ENCODE measurements at regions not wholly inside any gene's neighbourhood (a gene's known extent, or its start where the extent isn't known, plus 50 kb on each side); places are given as distances from the start of the nearest gene placed in this dataset.

DNA sequence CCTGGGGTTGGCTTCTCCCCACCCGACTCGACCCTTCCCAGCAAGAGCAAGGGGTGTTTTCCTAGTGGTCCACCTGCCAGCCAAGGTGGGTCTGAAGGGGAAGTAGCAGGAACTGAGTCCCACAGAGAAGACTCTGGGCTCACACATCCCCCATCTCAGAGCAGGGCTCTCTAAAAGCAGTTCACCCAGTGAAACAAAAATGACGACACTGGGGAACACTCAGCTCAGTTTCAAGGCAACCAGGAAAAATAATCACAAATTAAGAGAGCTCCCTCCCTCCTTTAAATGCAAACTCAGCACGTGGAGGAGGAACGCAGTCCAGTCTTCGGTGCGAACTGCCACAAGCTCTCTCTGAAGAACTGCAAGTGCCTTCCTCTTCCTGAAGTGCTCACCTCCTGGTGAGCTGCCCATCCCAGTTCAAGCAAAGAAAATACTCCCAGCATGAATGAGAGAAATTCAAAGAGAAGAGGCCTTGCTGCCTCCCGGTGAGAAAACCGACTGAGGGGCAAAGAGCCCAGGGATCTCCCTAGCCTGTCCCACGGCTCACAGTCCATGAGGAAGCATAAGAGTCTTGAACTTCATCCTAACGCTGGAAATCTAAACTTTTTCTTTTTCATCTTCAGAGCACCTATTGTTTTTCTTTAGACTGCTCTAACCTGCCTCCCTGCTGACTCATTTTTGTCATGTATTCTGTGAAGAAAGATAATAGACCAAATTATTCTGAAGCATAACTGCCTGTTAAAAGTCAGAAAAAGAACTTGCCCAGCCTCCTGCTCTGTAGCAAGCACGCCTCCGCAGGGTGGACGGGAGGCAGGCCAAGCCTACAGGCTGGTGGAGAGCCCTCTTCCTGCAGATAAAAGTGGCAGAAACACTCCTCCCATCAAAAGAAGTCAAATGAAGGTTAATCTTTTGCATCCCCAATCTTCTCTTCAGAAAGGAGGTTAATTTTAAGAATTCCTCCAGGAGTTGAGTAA, 281.4 kb downstream of the HHIPL2 start:
- H3K79me2 ChIP-seq (ENCODE audit: control insufficient read depth, low read length), result no peaks in the 10 kb centered on the region
- H3K4me1 ChIP-seq (ENCODE audit: control insufficient read depth, low read length), result no peaks in the 10 kb centered on the region
- no peaks in the 10 kb centered on the region for H3F3A ChIP-seq (ENCODE audit: control insufficient read depth, insufficient read depth)
- H4K20me1 ChIP-seq (ENCODE audit: control insufficient read depth, insufficient read depth, low read depth, low read length), result no peaks in the 10 kb centered on the region
- H3K9me2 ChIP-seq (replicated peaks; ENCODE audit: control insufficient read depth, low read length), result no peaks in the 10 kb centered on the region
- TF ChIP-seq, protein P1, sequence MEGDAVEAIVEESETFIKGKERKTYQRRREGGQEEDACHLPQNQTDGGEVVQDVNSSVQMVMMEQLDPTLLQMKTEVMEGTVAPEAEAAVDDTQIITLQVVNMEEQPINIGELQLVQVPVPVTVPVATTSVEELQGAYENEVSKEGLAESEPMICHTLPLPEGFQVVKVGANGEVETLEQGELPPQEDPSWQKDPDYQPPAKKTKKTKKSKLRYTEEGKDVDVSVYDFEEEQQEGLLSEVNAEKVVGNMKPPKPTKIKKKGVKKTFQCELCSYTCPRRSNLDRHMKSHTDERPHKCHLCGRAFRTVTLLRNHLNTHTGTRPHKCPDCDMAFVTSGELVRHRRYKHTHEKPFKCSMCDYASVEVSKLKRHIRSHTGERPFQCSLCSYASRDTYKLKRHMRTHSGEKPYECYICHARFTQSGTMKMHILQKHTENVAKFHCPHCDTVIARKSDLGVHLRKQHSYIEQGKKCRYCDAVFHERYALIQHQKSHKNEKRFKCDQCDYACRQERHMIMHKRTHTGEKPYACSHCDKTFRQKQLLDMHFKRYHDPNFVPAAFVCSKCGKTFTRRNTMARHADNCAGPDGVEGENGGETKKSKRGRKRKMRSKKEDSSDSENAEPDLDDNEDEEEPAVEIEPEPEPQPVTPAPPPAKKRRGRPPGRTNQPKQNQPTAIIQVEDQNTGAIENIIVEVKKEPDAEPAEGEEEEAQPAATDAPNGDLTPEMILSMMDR (IDR thresholded peaks at IDR 0.05; ENCODE audit: low read depth, low read length, poor library complexity, severe bottlenecking), result no peak
- TF ChIP-seq EZH2phosphoT487 (IDR thresholded peaks at IDR 0.05; ENCODE audit: borderline replicate concordance, low read length), result no peak
- no peaks in the 10 kb centered on the region for H3K27me3 ChIP-seq (ENCODE audit: control insufficient read depth, low read length)
- H3K4me2 ChIP-seq (ENCODE audit: low read length), result no peak overlapping the region
- H3K9me3 ChIP-seq (ENCODE audit: control insufficient read depth, insufficient read depth, low read length), result no peaks in the 10 kb centered on the region
- H3K4me3 ChIP-seq (ENCODE audit: low read length), result no peak overlapping the region
- no peaks in the 10 kb centered on the region for H3K36me3 ChIP-seq (ENCODE audit: control insufficient read depth, low read length)
- no peak overlapping the region for H3K27ac ChIP-seq (ENCODE audit: low read depth, low read length)

DNA sequence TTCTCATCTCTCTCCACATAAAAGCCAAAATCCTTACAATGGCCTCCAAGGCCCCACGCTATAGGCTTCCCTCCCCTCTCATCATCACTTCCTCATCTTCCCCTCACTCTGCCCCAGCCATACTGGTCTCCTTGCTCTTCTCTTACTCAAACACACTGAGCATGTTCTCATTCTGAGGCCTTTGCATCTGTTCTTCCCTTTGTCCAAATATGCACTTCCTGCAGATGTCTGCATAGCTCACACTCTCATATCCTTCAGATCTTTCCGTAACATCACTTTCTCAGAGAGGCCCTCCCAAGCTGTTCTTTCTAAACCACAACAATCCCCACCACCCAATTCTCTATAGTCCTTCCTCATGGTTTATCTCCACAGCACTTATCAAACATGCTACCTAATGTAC, 284.1 kb downstream of the HHIPL2 start:
- Histone ChIP-seq H3K4me1 (ENCODE audit: control insufficient read depth, low read length) (no peaks in the 10 kb centered on the region), H3K79me2 (ENCODE audit: control insufficient read depth, low read length) (no peaks in the 10 kb centered on the region), H3K9me3 (ENCODE audit: control insufficient read depth, insufficient read depth, low read length) (no peaks in the 10 kb centered on the region), H3K9me2 (replicated peaks; ENCODE audit: control insufficient read depth, low read length) (no peaks in the 10 kb centered on the region), H3K4me2 (ENCODE audit: low read length) (no peak overlapping the region), H3K27me3 (ENCODE audit: control insufficient read depth, low read length) (no peaks in the 10 kb centered on the region), H3K27ac (ENCODE audit: low read depth, low read length) (no peak overlapping the region), H3K36me3 (ENCODE audit: control insufficient read depth, low read length) (no peaks in the 10 kb centered on the region), H4K20me1 (ENCODE audit: control insufficient read depth, insufficient read depth, low read depth, low read length) (no peaks in the 10 kb centered on the region), H3K4me3 (ENCODE audit: low read length) (no peak overlapping the region), H3F3A (ENCODE audit: control insufficient read depth, insufficient read depth) (no peaks in the 10 kb centered on the region)
- TF ChIP-seq, protein P1 (IDR thresholded peaks at IDR 0.05; ENCODE audit: low read depth, low read length, poor library complexity, severe bottlenecking), result no peak
- TF ChIP-seq EZH2phosphoT487 (IDR thresholded peaks at IDR 0.05; ENCODE audit: borderline replicate concordance, low read length), result no peak

DNA sequence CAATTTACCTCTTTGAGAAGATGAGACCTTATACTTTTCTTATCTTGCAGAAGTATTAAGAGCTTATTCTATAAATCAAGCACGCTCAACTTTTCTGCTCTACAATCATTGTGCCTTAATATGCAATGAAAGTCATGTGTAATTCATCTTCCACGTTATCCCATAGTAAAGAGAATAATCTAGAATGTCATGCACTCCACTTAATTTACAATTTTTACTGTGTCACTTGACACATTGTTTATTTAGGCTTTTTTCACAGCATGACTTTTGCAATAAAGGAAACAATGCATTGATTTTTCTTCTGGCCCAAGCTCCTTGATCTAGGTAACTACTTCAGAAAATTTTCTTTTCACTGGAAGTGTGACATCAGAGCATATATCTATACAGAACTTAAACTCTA, 290.9 kb downstream of the HHIPL2 start:
- no peak overlapping the region for H3K4me3 ChIP-seq (ENCODE audit: low read length)
- no peaks in the 10 kb centered on the region for H3K9me2 ChIP-seq (replicated peaks; ENCODE audit: control insufficient read depth, low read length)
- H3K4me2 ChIP-seq (ENCODE audit: low read length), result no peak overlapping the region
- no peak overlapping the region for H3K27ac ChIP-seq (ENCODE audit: low read depth, low read length)
- H3F3A ChIP-seq (ENCODE audit: control insufficient read depth, insufficient read depth), result no peaks in the 10 kb centered on the region
- no peaks in the 10 kb centered on the region for H3K4me1 ChIP-seq (ENCODE audit: control insufficient read depth, low read length)
- H3K9me3 ChIP-seq (ENCODE audit: control insufficient read depth, insufficient read depth, low read length), result no peaks in the 10 kb centered on the region
- no peaks in the 10 kb centered on the region for H4K20me1 ChIP-seq (ENCODE audit: control insufficient read depth, insufficient read depth, low read depth, low read length)
- H3K36me3 ChIP-seq (ENCODE audit: control insufficient read depth, low read length), result no peaks in the 10 kb centered on the region
- H3K27me3 ChIP-seq (ENCODE audit: control insufficient read depth, low read length), result no peaks in the 10 kb centered on the region
- no peaks in the 10 kb centered on the region for H3K79me2 ChIP-seq (ENCODE audit: control insufficient read depth, low read length)
- TF ChIP-seq EZH2phosphoT487 (IDR thresholded peaks at IDR 0.05; ENCODE audit: borderline replicate concordance, low read length), result no peak
- TF ChIP-seq, protein P1 (IDR thresholded peaks at IDR 0.05; ENCODE audit: low read depth, low read length, poor library complexity, severe bottlenecking), result no peak
